IMR-90 (cell line): ENCODE measurements at regions not wholly inside any gene's neighbourhood (a gene's known extent, or its start where the extent isn't known, plus 50 kb on each side); places are given as distances from the start of the nearest gene placed in this dataset.

Experiments
- ATAC-seq: fragments of 200-7000 bp; cut with Tn5 transposase; 2 replicates; pipeline ENCODE4 v1.9.1; 2020; ENCODE audit warnings: low read depth, mild to moderate bottlenecking, moderate library complexity
- BruUV-seq: library from RNA; stranded (reverse); fragments of 400-500 nt; replicated peaks from 2 replicates; lab custom pipeline; 2021; lab: Mats Ljungman, UMichigan
- CTCF ChIA-PET: fragments of 300-600 bp; formaldehyde crosslinking; extraction: SDS; loops from one replicate; lab custom pipeline; 2021; ENCODE audit warnings: antibody characterized with exemption; lab: Yijun Ruan, JAX
- POLR2A ChIA-PET: fragments of 300-600 bp; sonication (Branson Sonifier 250); formaldehyde crosslinking; loops from one replicate; lab custom pipeline; 2022; ENCODE audit warnings: antibody characterized with exemption; ENCODE audit not compliant: unreplicated experiment; lab: Charles Lee
- DNase-seq: peaks from one replicate; pipeline ENCODE4 v3.0.0; 2013
- H2AFZ ChIP-seq: replicated peaks from 2 replicates; pipeline ENCODE3; 2013; ENCODE audit warnings: low read length, mild to moderate bottlenecking; ENCODE audit not compliant: poor library complexity
- H2AK5ac ChIP-seq: 2 replicates; pipeline ENCODE4 v1.6.1; 2013; ENCODE audit warnings: low read depth, low read length, inconsistent platforms
- H2AK9ac ChIP-seq: replicated peaks from 2 replicates; pipeline ENCODE3; 2013; ENCODE audit warnings: mild to moderate bottlenecking, low read depth, low read length, moderate library complexity; ENCODE audit not compliant: poor library complexity
- H2BK120ac ChIP-seq: 2 replicates; pipeline ENCODE4 v1.6.1; 2013; ENCODE audit warnings: low read depth, low read length, inconsistent platforms
- H2BK15ac ChIP-seq: 3 replicates; pipeline ENCODE4 v1.6.1; 2013; ENCODE audit warnings: low read depth, low read length, inconsistent platforms
- H2BK20ac ChIP-seq: 2 replicates; pipeline ENCODE4 v1.6.1; 2013; ENCODE audit warnings: low read depth, mild to moderate bottlenecking, inconsistent platforms, low read length, moderate library complexity
- H2BK5ac ChIP-seq: 2 replicates; pipeline ENCODE4 v1.6.1; 2013; ENCODE audit warnings: mild to moderate bottlenecking, low read depth, low read length, inconsistent platforms; ENCODE audit not compliant: poor library complexity, severe bottlenecking
- H3K14ac ChIP-seq: replicated peaks from 2 replicates; pipeline ENCODE4 v1.6.1; 2013; ENCODE audit warnings: low read depth, low read length, inconsistent platforms
- H3K18ac ChIP-seq: 2 replicates; pipeline ENCODE4 v1.6.1; 2013; ENCODE audit warnings: low read depth, low read length, control low read depth
- H3K23ac ChIP-seq: 2 replicates; pipeline ENCODE4 v1.6.1; 2013; ENCODE audit warnings: low read depth, low read length, inconsistent platforms
- H3K27ac ChIP-seq: 2 replicates; pipeline ENCODE4 v1.5.1; 2013; ENCODE audit warnings: mild to moderate bottlenecking, control low read depth, low read length; ENCODE audit not compliant: insufficient read depth
- H3K27me3 ChIP-seq: 2 replicates; pipeline ENCODE4 v1.6.1; 2013; ENCODE audit warnings: low read length; ENCODE audit not compliant: control insufficient read depth, insufficient read depth
- H3K36me3 ChIP-seq: 2 replicates; pipeline ENCODE4 v1.6.1; 2013; ENCODE audit warnings: low read length, mixed read lengths; ENCODE audit not compliant: control insufficient read depth, insufficient read depth
- H3K4ac ChIP-seq: 2 replicates; pipeline ENCODE4 v1.6.1; 2013; ENCODE audit warnings: low read depth, low read length, inconsistent platforms
- H3K4me1 ChIP-seq: 2 replicates; pipeline ENCODE4 v1.6.1; 2013; ENCODE audit warnings: low read length, mixed read lengths; ENCODE audit not compliant: control insufficient read depth, insufficient read depth
- H3K4me2 ChIP-seq: 2 replicates; pipeline ENCODE4 v1.6.1; 2013; ENCODE audit warnings: low read depth, mild to moderate bottlenecking, control low read depth, low read length, moderate library complexity
- H3K4me3 ChIP-seq: 2 replicates; pipeline ENCODE4 v1.5.1; 2013; ENCODE audit warnings: low read depth, mild to moderate bottlenecking, control low read depth, low read length, moderate library complexity; ENCODE audit not compliant: insufficient read depth
- H3K56ac ChIP-seq: 2 replicates; pipeline ENCODE4 v1.6.1; 2013; ENCODE audit warnings: low read length, inconsistent platforms; ENCODE audit not compliant: insufficient read depth; ENCODE audit errors: extremely low read depth
- H3K79me1 ChIP-seq, 2 experiments: 2 replicates each; pipeline ENCODE4 v1.6.1; 2013; ENCODE audit warnings: low read length in 2 of 2, inconsistent platforms in 1 of 2, low read depth in 1 of 2
- H3K9ac ChIP-seq: 2 replicates; pipeline ENCODE4 v1.6.1; 2013; ENCODE audit warnings: low read depth, low read length, control low read depth
- H3K9me1 ChIP-seq: 2 replicates; pipeline ENCODE4 v1.6.1; 2013; ENCODE audit warnings: low read length, inconsistent platforms; ENCODE audit not compliant: insufficient read depth
- H3K9me3 ChIP-seq: 2 replicates; pipeline ENCODE4 v1.6.1; 2013; ENCODE audit warnings: low read length; ENCODE audit not compliant: control insufficient read depth, insufficient read depth
- H4K20me1 ChIP-seq: 2 replicates; pipeline ENCODE4 v1.6.1; 2013; ENCODE audit warnings: low read length, inconsistent platforms; ENCODE audit not compliant: insufficient read depth
- H4K5ac ChIP-seq: 2 replicates; pipeline ENCODE4 v1.6.1; 2013; ENCODE audit warnings: mild to moderate bottlenecking, low read depth, low read length, control low read depth
- H4K8ac ChIP-seq, 2 experiments: 2 replicates each; pipeline ENCODE4 v1.6.1; 2013; ENCODE audit warnings: low read depth in 2 of 2, low read length in 2 of 2, control low read depth in 1 of 2, inconsistent platforms in 1 of 2
- H4K91ac ChIP-seq: 2 replicates; pipeline ENCODE4 v1.6.1; 2013; ENCODE audit warnings: low read depth, low read length, inconsistent platforms; ENCODE audit not compliant: insufficient read depth
- CEBPB ChIP-seq: IDR thresholded peaks from 2 replicates; pipeline ENCODE4 v1.6.1; 2012; ENCODE audit warnings: low read depth, low read length, improper control_type of control experiment
- CHD1 ChIP-seq: IDR thresholded peaks from 2 replicates; pipeline ENCODE4 v1.6.1; 2012; ENCODE audit warnings: low read depth, low read length, improper control_type of control experiment
- FOS ChIP-seq: fragments of 150-350 bp; IDR thresholded peaks from 2 replicates; pipeline ENCODE4 v1.6.1; 2016; ENCODE audit warnings: low read depth, low read length
- NFE2L2 ChIP-seq: fragments of 150-350 bp; IDR thresholded peaks from 2 replicates; pipeline ENCODE4 v1.6.1; 2016; ENCODE audit warnings: low read depth, mild to moderate bottlenecking, low read length
- POLR2A ChIP-seq: IDR thresholded peaks from 2 replicates; pipeline ENCODE4 v1.6.1; 2012; ENCODE audit warnings: mild to moderate bottlenecking, low read depth, low read length
- RFX5 ChIP-seq: IDR thresholded peaks from 2 replicates; pipeline ENCODE4 v1.8.0; 2012; ENCODE audit warnings: low read depth, mild to moderate bottlenecking, low read length, moderate library complexity
- WGBS, 2 experiments: methylation state at CpG; one replicate each; pipeline versions ENCODE4 v1.1.5 to v1.1.7; 2013; ENCODE audit warnings: missing lambda C conversion rate in 2 of 2; ENCODE audit not compliant: insufficient read length in 1 of 2; ENCODE audit errors: extremely low coverage in 2 of 2; 5-methylcytosine and 5-hydroxymethylcytosine counted together
- dilution Hi-C: fragments of 300-500 bp; cut with HindIII; formaldehyde crosslinking; loops from one replicate; pipeline ENCODE4 v1.14.3; 2018; ENCODE audit warnings: low sequenced_read_pairs; ENCODE audit not compliant: unreplicated experiment
- in situ Hi-C: fragments of 300-500 bp; cut with MboI; formaldehyde crosslinking; loops from 3 replicates; pipeline ENCODE4 v1.14.3; 2019; ENCODE audit warnings: low sequenced_read_pairs, inconsistent platforms, mixed read lengths
- intact Hi-C: fragments of 100-400 bp; cut with micrococcal nuclease; formaldehyde crosslinking; loops from 2 replicates; pipeline ENCODE4 v1.10.0; 2022

DNA sequence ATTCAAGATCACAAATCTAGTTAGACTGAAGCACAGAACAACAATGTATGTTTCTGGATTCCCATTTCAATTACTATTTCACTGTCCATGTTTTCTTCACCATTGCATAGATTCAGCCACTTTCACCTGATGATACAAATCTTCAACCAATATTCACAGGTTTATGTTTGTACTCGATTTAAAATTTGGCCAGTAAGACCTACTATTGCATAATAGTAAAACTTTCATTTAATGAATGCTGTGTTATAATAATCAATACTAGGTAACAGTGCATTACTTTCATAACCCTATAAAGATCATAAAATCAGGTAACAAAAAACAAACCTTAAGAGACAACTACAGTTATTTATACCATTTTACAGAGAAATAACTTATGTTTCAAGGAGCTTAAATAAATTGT lies 2209.1 kb downstream of the ARAP2 start:
- H3K9me1 ChIP-seq, result no peaks in the 10 kb centered on the region
- H4K8ac ChIP-seq, result no peak overlapping the region
- no peak overlapping the region for H4K91ac ChIP-seq
- no peak overlapping the region for H3K27ac ChIP-seq
- in situ Hi-C loops, result no loop called here
- POLR2A ChIA-PET, result no interaction called here
- H4K5ac ChIP-seq, result no peak overlapping the region
- no TSS peak for BruUV-seq
- no peak overlapping the region for H3K4me2 ChIP-seq
- no peak overlapping the region for H2BK120ac ChIP-seq
- ATAC-seq, result no peak
- no peaks in the 10 kb centered on the region for H3K9me3 ChIP-seq
- no peak overlapping the region for H3K14ac ChIP-seq
- H3K4ac ChIP-seq, result no peak overlapping the region
- H3K27me3 ChIP-seq, result no peaks in the 10 kb centered on the region
- no peaks in the 10 kb centered on the region for H3K79me1 ChIP-seq
- intact Hi-C loops, result no loop called here
- no peak overlapping the region for H3K9ac ChIP-seq
- H3K56ac ChIP-seq, result no peak overlapping the region
- H2BK15ac ChIP-seq, result no peak overlapping the region
- no peak overlapping the region for H2AFZ ChIP-seq
- no peaks in the 10 kb centered on the region for H4K20me1 ChIP-seq
- H3K18ac ChIP-seq, result no peak overlapping the region
- no peak overlapping the region for H3K4me3 ChIP-seq
- dilution Hi-C loops, result no loop called here
- TF ChIP-seq CHD1 (no peak), FOS (no peak), CEBPB (peak; percentile 52), NFE2L2 (no peak), RFX5 (no peak), POLR2A (no peak)
- H2BK20ac ChIP-seq, result no peak overlapping the region
- no peak for DNase-seq
- H2BK5ac ChIP-seq, result no peak overlapping the region
- no peaks in the 10 kb centered on the region for H3K4me1 ChIP-seq
- H2AK9ac ChIP-seq, result no peak overlapping the region
- no peak overlapping the region for H2AK5ac ChIP-seq
- H3K36me3 ChIP-seq, result no peaks in the 10 kb centered on the region
- WGBS, 2 experiments, result no CpG with 5 or more reads among the region's 1 CpG
- CTCF ChIA-PET, result no interaction called here
- H3K23ac ChIP-seq, result no peak overlapping the region
